Putamen (tissue), 1 donor: ENCODE measurements at regions not wholly inside any gene's neighbourhood (a gene's known extent, or its start where the extent isn't known, plus 50 kb on each side); places are given as distances from the start of the nearest gene placed in this dataset.
"Not testable (repeated sequence)": the region's sequence is repeated elsewhere in the genome, so short reads cannot be mapped to it uniquely, and the experiment has no call there.

Source experiments
- DNase-seq: peaks from one replicate; pipeline ENCODE4 v3.0.0-alpha.2; 2016; ENCODE audit warnings: low spot score

GRCh38 chr5:37962389-37962788 lies 122.5 kb upstream of the GDNF start:
- no peak for DNase-seq

DNA sequence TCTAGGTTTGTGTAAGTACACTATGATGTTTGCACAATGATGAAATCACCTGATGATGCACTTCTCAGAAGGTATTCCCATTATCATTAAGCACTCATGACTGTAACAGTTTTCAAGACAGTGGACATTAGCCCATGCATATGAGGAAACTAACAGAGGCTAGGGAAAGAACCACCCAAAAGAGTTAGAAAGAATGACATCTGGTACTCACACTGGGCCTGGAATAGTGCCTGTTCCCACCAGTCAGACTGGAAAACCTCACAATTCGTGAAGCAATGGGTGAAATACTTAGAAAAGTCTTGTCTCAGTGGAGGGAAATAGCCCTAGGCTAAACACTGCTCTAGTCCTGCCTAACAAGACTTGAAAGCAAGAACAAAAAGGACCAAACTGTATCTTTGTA lies 117.4 kb upstream of the GDNF start:
- no peak for DNase-seq

DNA sequence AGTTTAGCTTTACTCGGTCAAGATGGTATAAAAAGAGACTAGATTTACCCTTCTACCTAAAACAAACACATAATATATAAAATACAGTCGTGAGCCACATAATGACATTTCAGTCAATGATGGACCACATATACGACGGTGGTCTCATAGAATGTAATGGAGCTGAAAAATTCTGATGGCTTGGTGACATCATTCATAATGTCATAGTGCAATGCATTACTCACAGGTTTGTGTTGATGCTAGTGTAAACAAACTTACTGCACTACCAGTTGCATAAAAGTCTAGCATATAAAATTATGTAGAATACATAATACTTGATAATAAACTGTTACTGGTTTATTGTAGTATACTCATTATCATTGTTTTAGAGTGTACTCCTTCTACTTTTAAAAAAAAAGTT lies 115.9 kb upstream of the GDNF start:
- DNase-seq: no peak

DNA sequence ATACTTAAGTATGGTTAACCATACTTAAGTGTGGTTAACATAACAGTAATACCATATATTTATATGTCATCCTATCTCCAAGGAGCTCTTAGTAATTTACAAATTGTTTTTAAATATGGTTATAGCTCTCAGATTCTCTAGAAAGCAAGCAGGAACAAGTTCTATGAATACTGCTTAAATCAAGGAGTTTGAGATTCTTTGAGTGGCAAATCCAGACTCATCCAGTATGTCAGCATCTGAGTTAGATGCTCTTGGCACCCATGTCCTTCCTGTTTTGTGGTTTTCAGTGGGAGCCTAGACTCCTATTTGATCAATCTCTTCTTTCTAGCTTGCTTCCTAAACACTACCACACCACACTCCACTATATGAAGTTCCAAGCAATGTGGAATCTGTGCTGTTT lies 114.7 kb upstream of the GDNF start:
- DNase-seq: no peak

DNA sequence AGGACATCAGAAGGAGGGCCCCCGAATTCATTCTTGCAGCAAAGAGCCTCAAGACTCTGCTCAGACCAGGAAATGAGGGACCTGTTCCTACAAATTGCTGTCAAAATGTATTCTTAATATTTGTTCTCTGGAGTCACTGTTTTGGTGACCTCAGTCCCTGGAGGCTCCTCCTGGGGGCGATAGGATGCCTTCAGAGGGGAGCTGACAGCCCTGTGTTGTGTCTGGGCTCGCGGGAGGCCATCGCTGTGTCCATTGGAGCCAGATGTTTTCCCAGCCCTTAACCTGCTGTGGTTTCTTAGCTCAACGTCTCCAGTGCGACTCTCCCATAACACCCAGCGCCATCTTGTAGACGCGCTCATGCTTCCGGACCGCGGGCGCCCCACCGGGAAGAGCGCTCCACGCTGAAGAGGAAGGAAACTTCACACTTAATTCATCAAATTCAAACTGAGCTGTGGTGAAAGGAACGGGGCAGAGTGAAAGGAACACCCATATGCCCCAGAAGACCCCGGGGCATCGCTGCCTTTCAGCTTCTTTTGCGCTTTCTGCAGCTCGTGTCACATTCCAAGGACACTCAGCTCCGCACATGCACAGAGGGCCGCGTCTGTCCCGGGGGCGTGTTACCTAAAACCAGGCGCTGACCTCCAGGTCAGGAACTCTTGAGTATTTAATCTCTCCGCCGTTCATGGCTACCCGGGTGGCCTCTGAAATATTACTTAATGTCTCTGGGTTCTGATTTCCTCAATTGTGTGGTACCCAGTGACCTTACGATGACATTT lies 112.3 kb upstream of the GDNF start:
- no peak for DNase-seq

GRCh38 chr5:37950436-37950835 lies 110.6 kb upstream of the GDNF start:
- no peak for DNase-seq

DNA sequence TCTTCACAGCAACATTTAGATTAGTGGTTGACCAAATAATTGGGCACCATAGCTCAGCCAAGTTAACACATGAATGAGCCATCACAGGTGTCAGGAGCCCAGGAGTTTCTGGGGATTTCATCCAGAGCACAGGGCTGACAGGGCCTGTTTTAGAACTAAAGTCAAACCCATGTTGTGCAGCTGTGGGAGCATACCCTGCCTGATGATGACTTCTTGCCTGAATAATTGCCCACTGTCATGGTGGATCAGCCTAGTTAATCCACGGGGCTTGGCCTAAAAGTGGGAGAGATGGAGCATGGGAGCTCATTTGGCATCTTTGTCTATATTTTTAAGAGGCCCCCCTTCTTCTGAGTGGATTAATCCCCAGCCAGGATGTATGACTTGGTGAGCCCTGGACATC lies 105.6 kb upstream of the GDNF start:
- DNase-seq: no peak

DNA sequence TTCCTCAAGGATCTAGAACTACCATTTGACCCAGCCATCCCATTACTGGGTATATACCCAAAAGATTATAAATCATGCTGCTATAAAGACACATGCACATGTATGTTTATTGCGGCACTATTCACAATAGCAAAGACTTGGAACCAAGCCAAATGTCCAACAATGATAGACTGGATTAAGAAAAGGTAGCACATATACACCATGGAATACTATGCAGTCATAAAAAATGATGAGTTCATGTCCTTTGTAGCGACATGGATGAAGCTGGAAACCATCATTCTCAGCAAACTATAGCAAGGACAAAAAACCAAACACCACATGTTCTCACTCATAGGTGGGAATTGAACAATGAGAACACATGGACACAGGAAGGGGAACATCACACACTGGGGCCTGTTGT lies 103.3 kb upstream of the GDNF start:
- not testable (repeated sequence) for DNase-seq

DNA sequence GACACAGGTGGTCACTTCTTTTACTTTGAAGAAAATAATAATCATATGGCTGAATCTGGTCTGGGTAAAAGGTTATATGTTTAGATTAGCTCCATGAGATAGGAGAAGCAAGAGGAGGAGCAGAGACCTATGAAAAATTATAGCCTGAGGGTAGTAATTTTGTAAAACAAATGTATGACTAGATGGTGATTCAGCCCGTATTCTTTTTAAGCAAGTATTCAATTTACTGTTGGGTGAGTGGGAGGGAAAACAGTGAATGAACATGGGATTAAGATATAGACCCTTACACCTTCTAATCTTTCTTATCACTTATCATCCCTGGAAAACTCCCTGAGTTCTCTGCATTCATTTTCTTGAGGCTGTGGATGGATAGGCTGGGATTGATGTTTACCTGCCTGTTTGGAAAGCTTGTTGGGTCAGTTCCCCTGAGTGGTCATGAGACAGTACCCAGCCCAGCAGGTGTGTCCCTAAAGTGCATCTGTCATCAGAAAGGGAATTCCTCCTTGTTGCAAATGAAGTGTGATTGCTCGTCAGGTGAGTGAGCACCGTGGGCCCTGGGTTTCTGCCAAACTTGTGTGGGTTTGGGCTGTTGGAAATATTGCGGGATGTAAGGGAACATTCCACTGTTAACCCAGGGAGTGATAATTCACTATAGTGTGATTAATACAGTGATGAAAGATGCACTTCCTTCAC lies 101.2 kb upstream of the GDNF start:
- no peak for DNase-seq

GRCh38 chr5:37938861-37939260 lies 99.0 kb upstream of the GDNF start:
- no peak for DNase-seq

DNA sequence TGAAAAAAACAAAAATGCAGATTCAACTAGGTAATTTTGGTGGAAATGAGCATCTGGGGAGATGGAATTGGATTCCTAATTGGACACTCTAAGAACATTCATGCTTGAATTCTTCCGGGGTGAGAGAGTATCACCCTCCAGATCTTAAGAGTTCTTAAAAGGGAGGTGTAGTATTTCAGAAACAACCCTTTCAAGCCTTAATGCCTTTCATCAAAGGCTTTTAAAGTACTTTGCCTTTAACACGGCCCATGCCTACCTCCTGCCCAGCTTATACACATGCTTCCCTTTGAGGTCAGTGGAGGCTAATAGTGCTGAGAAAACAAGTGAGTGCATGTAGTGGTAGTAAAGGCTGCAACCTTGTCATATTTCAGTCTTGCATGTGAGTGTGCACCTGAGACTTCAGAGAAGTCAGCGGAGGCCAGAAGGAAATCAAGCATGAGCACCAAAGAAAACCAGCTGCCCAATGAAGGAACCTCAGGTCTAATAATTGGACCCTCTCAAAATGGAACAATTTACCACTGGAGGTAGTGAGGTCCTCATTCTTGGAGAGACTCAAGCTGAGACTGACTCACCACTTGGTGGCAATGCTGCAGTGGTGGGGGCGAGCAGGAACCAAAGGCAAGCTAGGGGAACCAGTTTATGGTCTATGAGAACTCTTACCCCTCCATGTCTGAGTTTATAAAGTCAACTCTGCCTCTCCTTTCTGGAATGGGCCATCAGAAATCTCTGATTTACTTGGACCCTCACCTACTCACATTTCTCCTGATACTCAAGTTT lies 98.4 kb upstream of the GDNF start:
- no peak for DNase-seq

- DNase-seq: no peak
These were observed 96.2 kb upstream of the GDNF start for GRCh38 chr5:37936091-37936490.

DNA sequence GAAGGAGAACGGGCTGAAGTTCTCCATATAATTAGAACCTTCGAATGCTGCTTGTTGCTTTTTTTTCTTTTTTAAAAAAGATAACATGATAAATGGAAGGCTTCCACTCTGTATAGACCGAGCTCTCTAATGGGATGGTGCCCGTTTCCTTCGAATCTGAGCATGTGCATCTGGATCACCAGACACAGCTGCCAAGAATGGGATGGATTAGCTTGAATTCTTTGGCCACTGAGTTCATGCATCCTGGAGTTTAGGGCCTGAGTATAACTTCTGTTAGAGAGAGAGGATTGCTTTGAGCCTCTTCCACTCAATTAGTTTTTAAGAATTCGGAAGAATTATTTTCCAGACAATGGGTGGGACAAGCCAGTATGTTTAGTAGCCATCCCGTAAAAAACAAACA lies 93.7 kb upstream of the GDNF start:
- no peak for DNase-seq

DNA sequence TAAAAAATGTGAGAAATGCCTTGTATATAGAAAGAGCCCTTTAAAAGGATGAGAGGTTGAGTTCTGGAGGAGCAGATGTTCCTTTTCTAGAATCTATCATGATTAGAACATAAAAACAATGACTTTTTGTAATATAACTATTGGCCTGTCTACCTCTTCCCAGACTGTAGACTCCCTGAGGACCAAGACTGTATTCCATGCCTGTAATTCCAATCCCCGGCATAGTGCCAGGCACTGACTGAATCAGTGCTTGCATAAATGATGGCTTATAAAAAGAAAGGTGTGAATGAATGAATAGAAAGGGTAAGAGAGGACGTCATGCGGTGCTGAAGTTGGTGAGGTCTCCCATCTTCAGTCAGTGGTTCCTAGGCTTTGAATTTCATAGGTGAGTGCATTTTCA lies 92.6 kb upstream of the GDNF start:
- no peak for DNase-seq

GRCh38 chr5:37931541-37931940 lies 91.7 kb upstream of the GDNF start:
- DNase-seq: no peak

- no peak for DNase-seq
These were observed 90.5 kb upstream of the GDNF start for GRCh38 chr5:37930350-37930749.

GRCh38 chr5:37929791-37930190 lies 90.0 kb upstream of the GDNF start:
- no peak for DNase-seq

- DNase-seq: not testable (repeated sequence)
These were observed 87.9 kb upstream of the GDNF start for GRCh38 chr5:37927753-37928152.

DNA sequence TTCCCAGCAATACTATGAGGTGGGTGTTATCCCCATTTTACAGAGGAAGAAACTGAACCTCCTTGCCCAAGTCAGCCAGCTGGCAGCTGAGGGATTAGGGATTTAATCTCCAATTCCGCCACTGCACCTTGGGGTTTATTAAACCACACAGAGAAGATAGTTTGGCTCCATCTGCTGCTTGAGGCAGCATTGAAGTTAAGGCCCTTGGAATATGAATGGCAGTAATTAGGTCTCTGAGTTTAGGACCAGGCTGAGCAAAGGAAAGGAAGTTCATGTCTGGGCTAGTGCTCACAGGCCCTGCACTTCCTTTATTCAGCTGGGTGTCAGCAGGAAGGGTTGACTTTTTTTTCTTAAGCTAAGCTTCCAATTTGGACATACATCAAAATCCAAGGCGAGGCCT lies 86.9 kb upstream of the GDNF start:
- DNase-seq: no peak

DNA sequence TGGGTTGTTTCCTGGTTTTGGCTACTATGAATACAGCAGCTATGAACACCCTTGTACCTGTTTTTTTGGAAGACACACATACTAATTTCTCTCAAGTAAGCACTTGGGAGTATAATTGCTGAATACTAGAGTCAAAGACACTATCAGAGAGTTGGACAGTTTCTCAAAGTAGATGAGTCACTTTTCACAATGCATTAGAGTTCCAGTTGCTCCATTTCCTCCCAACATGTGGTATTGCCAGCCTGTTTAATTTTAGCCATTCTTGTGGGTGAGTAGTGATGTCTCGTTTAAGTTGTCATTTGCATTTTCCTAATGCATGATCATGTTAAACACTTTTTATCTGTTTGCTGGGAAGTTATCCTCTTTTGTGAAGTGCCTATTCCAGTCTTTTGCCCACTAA lies 81.6 kb upstream of the GDNF start:
- DNase-seq: no peak

GRCh38 chr5:37918424-37918823 lies 78.6 kb upstream of the GDNF start:
- DNase-seq: no peak

DNA sequence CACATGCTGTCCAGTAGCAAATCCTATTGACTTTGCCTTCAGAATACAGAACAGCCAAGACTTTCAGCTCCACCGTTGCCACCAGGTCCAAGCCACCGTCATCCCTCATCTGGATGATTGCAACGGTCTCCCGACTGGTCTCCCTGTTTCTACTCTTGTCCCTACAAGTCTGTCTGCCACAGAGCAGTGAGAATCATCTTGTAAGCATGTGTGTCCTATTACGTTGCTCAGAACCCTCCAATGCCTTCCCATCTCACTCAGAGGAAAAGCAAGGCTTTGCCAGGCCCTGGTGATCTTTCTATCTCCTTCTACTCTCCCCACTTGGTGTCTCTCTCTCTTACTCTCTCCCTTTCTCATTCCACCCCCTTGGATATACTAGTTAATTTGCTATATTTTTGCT lies 76.7 kb upstream of the GDNF start:
- no peak for DNase-seq

GRCh38 chr5:37915097-37915736 lies 75.4 kb upstream of the GDNF start:
- DNase-seq: no peak
